Retinal pigment epithelial cell (primary cell): ENCODE measurements at regions not wholly inside any gene's neighbourhood (a gene's known extent, or its start where the extent isn't known, plus 50 kb on each side); places are given as distances from the start of the nearest gene placed in this dataset.

Experiments
- DNase-seq: peaks from one replicate; pipeline ENCODE4 v3.0.0-alpha.2; 2010; ENCODE audit warnings: low read depth
- H3K4me3 ChIP-seq: 2 replicates; pipeline ENCODE4 v1.5.1; 2011; ENCODE audit warnings: mild to moderate bottlenecking, low read length, control low read depth, moderate library complexity
- TF ChIP-seq, protein P1 (sequence below): conservative IDR thresholded peaks from 2 replicates; pipeline ENCODE4 v1.5.1; 2011; ENCODE audit warnings: low read depth, low read length, control low read depth, inconsistent platforms

DNA sequence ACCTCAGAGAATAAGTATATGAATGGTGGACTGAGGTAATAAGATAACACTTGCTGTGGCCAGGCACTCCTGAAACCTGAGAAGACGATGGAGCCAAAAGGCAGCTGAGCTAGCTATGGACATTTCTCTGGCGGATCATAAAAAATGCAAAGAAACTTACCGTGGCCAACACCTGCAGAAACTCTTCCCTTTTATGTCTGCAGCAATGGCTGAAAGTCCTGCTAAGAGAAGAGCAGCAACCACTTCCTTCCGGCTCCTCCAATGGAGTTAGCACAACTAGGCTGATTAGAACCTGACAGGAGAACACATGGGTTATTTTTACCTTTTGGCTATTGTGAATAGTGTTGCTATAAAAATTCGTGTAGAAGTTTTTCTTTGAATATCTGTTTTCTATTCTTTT is 76.0 kb upstream of the MAGEB16 start:
- H3K4me3 ChIP-seq, result no peak overlapping the region
- TF ChIP-seq, protein P1, sequence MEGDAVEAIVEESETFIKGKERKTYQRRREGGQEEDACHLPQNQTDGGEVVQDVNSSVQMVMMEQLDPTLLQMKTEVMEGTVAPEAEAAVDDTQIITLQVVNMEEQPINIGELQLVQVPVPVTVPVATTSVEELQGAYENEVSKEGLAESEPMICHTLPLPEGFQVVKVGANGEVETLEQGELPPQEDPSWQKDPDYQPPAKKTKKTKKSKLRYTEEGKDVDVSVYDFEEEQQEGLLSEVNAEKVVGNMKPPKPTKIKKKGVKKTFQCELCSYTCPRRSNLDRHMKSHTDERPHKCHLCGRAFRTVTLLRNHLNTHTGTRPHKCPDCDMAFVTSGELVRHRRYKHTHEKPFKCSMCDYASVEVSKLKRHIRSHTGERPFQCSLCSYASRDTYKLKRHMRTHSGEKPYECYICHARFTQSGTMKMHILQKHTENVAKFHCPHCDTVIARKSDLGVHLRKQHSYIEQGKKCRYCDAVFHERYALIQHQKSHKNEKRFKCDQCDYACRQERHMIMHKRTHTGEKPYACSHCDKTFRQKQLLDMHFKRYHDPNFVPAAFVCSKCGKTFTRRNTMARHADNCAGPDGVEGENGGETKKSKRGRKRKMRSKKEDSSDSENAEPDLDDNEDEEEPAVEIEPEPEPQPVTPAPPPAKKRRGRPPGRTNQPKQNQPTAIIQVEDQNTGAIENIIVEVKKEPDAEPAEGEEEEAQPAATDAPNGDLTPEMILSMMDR, result no peak
- DNase-seq, result no peak

DNA sequence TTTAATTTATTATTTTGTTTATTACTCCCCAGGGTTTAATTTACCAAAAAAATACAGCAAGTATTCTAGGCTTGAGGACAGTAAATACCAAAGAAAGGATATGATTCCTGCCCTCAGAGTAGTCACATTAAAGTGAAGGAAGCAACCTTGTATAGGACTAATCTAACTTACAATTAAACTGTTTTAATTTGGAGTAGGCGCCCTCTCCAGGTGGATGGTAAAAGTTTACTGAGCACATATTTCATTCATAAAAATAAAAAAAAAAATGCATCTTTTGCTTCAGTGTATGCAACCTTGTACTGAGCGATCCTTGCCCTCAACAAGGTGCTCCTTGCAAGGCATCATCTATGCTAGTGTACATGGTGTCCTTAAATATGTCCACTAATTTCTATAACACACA is 72.0 kb upstream of the MAGEB16 start:
- TF ChIP-seq, protein P1, result peak; percentile 28
- H3K4me3 ChIP-seq, result no peak overlapping the region
- no peak for DNase-seq

DNA sequence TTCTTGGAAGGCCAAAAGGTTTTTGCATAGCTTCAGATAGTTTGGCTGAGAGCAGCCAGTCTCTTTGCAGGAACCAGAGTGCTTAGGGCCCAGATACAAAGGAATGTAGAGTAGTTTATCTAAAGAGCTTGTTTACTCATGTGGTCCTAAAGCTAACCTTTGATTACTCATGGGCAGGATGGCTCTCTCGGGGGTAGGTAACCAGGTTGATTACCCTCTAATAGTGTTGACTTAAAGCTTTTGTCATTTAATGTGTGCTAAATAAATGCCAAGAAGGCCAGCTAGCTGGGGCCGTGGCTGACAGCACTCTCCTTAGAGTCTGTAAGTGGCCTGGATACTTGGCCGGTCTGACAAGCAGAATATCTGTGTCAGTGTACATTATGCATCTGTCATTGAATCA is 69.7 kb upstream of the MAGEB16 start:
- H3K4me3 ChIP-seq, result no peak overlapping the region
- TF ChIP-seq, protein P1, result no peak
- no peak for DNase-seq

DNA sequence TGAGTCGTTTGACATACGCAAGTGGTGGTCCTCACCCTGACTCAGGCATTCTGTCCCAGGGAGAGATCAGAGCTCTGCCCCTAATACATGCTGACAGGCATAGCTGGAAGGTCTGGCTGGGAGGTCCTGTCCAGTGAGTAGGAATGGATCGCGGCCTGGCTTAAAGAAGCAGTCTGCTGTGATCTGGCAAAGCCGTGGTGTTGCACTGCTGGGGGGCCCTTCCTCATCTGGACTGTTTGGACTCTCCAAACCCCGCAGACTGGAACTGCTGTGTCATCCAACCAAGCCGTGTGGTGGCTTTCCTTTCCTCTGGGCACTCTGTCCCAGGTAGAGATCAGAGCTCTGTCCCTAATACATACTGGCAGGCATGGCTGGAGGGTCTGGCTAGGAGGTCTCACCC is 64.3 kb upstream of the MAGEB16 start:
- no peak overlapping the region for H3K4me3 ChIP-seq
- TF ChIP-seq, protein P1, result no peak
- DNase-seq, result no peak

DNA sequence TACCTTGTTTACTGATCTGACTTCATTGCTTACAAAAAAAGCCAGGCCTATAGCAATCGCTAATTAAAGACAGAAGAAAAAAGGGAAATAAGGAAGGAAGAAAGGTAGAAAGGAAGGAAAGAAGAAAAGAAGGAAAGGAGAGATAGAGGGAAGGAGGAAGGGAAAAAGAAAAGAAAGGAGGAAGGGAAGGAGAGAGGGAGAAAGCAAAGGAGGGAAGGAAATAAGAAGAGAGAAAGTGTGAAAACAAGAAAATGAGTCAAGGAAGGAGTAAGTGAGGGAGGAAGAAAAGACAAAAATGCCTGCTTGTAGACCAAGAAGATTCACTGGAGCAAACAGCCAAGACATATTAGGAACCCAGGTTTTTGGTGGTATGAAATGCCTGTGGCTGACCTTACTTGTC is 57.0 kb upstream of the MAGEB16 start:
- no peak for DNase-seq
- no peak overlapping the region for H3K4me3 ChIP-seq
- TF ChIP-seq, protein P1, result no peak

DNA sequence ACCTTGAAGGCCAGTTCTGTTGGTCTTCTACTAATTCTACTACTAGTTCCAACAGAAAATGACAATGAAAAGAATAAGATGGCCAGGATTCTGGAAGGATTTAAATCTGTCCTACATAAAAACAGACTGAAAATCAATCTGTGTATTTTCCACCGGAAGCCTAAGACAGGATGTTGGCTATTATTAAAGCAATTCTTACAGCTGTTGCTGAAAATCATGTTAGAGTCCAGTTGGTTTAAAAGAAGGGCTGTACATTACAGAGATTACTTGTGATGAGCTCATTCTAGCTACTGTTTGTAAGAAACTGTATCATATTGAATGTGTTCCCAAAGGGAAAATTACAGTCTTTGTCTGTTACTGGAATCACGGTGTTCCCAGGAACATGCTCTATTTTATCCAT is 54.8 kb upstream of the MAGEB16 start:
- no peak overlapping the region for H3K4me3 ChIP-seq
- TF ChIP-seq, protein P1, result no peak
- DNase-seq, result no peak
